GM21723 (cell line): ENCODE measurements at regions not wholly inside any gene's neighbourhood (a gene's known extent, or its start where the extent isn't known, plus 50 kb on each side); places are given as distances from the start of the nearest gene placed in this dataset.

Experiments used
- ATAC-seq: cut with Tn5 transposase; IDR thresholded peaks from one replicate; pipeline ENCODE4 v1.9.1; 2021; ENCODE audit warnings: mild to moderate bottlenecking, moderate library complexity; ENCODE audit not compliant: unreplicated experiment

DNA sequence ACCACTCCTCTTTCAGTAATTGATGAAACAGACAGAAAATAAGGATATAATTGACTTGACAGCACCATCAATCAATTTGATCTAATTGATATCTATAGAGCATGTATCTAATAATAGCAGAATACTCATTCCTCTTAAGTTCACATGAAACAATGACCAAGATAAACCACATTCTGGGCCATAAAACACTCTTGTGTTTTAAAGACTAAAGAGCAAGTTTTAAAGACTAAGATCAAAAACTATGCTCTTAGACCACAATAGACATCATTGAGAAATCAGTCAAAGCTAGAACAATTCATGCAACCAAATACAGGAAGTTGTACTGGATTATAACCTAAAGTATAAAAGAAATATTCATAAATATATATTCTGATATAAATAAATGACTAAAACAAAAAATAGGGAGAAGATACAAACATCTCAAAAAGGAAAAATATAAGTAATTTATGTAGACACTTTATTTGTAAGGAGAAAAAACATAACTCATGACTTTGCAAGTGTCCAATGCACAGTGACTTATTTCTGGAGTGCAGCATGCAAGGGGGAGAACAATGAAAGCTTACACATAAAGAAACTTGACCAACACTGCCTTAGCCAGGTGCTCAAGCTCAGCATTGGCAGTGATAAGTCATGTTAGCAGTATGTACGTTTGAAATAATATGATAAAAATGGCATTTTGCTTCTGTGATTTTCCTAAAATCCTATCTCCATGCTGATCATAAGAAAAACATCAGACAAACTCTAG, 312.7 kb upstream of the IGFBP3 start:
- no peak for ATAC-seq

DNA sequence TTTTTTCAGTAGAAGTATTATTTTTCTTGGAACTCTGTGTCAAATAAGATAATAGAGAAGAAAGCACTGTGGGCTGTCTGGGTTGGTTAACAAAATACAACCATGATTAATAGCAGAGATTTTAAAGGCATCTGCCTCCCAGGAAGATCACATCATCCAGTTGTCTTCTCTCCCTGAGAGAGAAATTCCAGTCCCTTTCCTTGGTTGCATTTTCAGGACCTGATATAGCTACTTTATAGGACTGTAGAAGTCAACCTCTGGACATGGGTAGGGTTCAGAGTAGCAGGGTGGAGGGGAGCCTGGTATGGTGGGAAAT, 309.9 kb upstream of the IGFBP3 start:
- no peak for ATAC-seq

DNA sequence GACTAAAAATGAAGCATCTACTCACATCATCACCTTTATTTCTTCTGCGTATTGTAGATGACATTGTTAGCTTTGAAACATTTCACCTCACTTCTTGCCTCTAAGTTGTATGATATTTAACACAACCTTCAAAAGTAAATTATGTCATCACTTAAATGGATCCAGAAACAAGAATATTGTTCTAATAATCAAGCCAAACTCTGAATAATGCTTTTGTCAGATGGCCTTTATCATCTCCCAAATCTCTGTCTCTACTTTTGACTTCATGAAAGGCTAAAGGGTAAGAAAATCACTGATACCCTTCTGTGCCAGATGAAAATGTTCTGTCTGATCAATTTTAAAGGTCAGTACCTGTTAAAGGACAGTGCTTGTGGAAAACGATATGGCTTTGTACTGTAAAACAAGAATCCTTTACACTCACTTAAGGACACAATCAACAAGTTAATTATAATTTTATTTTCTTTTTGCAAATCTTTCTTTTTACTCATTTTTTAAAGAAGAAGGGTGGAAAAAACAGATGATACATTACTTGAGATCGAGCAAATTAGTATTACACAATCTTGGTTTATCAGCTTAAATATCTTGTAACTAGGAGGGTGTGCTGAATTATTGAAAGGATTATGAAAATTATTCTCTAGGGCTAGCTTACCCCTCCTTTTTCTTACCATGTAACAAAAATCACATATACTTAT, 309.4 kb upstream of the IGFBP3 start:
- no peak for ATAC-seq

DNA sequence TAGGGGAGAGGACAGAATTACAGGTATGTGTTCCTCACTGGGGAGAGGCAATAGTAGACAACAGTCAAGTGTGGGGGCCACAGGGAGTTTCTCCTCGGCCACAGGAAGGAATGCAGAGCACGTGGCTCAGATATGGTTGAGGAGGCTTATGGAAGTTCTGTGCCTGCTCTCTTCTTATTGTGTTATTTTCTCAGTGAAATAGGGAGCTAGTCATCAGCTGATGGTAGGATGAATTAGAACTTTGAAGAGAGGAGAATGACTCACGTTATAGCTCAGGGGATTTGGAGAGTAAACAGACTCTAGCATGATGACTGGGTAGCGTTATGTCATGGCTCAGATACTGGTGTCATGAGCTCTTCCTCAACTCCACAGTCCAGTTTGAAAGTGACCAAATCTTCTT, 308.3 kb upstream of the IGFBP3 start:
- ATAC-seq = no peak

DNA sequence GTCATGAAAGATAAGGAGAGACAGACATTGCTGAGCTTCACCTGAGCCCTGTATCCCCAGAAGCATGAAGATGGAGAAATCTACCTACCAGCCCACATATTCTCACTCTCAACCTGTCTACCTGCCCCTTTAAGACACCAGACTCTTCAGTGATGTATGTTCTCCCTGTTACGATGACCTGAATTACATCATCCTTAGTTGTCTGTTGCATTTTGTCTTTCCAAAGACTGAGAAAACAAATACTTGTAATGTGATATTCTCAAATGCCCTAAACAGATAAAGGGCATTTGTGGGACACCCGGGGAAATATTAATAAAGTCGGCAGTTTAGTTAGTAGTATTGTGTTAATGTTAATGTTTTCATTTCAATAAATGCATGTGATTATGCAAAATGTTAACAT, 305.8 kb upstream of the IGFBP3 start:
- ATAC-seq = no peak

DNA sequence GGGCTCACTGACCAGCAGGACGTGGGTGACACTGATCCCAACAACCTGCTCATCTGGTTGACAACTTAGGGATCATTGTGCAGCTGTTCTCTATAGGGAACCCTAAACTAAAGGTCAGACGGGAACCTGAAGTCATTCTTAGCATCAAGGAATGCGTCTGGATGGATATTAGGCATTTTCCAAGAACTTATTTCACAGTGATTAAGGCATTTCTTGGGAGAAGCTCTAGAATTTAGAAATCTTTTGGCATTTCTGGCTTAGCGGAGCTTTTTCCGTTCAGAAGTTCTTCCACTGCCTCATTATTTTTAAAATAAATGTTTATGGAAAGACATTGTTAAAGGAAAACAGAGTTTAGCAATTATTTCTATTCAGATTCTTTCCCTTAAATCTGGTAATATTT, 303.3 kb upstream of the IGFBP3 start:
- no peak for ATAC-seq

DNA sequence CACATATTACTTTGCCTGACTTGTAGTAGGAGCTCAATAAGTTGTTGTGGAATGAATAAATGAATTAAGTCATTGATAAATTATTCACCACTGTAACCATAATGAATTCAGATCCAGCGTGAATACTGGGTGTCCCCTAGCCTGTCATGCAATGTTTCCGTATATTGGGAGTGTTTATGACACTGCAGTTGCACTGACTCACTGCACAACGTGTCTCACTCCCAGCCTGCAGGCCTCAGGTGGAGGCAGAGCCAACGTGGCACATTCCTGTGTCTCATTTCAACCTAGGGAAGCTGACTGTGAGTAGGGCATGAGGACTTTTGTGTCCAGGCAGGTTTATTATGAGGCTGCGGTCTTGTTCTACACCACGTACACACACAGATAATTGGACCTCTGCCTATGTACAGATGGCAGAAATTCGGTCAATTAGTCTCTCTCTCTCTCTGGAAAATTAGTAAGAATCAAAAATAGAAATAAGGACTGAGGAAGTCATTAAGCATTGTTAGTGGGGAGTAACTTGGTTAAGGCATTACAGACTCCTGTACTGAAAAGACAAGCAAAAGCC, 299.1 kb upstream of the IGFBP3 start:
- ATAC-seq = no peak

DNA sequence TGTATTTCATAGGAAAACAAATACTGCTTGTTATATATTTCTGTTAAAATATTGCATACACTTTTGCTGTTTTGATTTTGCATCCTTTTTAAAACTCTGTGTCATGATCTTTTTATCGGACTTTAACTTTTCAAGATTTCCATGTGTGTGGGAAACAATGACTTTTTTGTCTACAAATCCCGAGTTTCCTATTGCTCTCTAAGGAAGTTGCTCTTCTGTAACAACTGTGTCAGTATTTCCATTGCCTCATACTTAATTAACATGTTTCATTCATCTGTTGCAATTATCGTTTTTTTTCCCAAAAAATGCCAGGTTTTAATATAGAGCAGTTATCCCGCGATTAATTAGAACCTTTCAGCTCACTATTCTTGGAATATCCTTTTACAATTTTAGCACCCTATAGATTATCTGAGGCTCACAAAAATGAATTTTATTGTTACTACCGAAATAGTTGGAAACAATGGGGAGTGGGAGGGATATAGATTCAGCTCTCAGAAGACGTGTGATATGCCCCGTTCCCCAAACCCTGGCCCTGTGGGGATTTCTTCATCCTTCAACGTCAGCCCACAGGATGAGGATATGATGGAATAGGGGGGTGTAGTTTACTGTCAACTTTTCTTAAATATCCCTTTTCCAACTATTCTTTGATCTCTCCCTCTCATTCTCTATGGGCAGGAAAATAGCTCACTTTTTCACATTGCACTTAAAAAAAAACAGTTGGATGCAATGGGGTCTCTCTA, 297.6 kb upstream of the IGFBP3 start:
- no peak for ATAC-seq

DNA sequence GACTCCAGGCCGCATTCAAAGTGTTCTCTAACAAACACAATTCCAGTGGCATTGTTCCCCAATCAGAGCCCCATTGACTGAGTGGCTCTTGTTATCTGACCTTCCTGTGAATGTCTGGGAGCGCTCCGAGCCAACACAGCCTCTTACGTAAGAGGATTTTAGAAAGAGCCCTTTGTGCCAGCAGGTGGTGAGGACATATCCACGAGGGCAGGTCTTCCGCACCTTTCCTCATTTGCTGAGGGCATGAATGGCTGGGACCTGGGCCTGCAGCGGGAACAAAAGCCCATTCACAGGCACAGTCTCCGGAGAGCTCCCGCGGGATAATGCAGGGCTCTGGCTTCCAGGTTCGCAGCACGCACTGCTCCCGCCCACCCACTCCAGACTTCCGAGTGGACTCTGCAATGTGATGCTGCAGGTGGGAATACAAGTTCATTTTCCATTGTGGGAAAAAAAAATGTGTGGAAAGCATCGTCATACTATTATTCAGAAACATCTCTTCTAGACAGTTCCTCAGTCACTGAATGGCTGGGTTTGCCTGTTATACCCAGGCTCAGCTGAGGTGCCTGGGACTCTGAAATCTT, 295.0 kb upstream of the IGFBP3 start:
- no peak for ATAC-seq

DNA sequence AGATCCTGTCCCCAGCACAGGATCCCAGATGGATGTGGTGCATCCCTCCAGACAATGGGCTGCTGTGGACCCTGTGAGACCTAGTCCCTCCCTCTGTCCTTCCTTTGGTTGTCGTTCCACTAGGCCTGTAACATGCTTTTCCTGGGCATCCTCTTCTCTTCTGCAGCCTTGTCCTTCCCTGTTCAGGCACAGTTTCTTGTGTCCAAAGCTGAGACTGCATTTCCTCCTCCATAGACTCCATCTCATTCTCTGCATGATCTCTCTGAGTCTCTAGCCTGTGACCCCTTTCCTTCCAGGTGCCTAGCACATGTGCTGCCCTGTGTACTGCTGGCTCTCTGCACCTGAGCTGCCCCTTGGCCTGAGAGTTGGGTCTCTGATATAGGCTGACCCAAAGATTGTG, 293.5 kb upstream of the IGFBP3 start:
- ATAC-seq = no peak

DNA sequence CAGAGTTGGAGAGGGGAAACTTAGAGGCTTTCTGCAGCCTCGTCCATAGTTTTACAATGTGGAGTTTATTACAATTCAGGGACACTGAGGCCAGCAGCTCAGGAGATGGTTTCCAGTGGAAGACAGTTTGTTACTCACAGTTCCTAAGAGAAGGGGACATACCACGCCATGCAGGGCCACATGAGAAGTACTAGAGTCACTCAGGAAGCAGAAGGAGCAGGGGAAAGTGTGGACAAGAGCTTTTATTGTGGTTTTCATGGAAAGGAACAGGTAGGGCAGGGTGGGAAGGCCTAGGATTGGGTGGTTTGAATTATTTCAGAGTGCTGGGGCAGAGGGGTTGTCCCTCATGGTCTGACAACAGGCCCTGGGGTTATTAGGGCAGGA, 292.1 kb upstream of the IGFBP3 start:
- no peak for ATAC-seq

DNA sequence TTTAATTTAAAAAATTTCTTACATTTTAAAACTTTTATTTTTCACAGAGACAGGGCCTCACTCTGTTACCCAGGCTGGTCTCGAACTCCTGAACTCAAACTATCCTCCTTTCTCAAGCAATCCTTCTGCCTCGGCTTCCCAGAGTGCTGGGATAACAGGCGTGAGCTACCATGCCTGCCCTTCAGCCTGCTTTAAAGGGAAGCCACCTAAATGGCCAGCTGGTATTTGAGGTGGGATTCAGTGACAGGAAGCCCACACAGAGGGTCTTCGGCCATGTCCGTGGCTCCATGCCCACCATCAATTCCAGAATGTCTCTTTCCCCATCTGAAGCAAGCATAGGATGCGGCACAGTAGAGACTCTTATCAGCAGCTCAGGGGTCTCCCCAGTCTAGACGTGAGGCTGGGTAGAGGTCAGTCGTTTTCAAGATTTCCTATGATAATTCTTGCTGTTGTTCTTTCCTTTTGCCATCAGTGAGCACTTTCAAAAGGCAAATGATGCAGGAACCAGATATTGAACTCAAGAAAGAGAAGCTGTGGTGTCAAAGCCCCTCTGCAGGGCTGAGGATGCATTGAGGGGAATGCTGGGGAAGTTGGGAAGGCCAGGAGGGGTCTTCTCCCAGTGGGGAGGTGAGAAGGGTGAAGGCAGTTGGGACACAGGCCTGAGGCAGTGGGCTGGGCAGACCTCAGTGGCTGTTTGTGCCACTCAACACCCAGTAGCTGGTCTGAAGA, 291.5 kb upstream of the IGFBP3 start:
- no peak for ATAC-seq

DNA sequence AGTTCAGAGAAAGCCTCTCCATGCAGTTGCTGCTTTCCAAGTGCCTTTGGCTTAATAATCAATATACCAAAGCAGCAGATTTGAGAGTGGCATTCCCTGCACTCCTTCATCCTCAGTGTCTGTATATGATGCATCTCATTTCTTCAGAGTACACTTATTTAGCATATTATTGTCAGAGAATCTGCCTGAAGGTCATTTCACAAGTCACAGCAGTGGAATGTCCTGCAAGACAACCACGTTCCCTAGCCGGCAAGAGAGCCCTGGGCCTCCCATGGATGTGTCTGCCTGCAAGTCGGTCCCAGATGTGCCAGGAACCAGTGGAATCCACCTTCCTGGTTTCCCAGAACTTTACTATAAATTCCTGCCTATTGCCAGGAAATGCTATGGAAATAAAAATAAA, 289.4 kb upstream of the IGFBP3 start:
- ATAC-seq = no peak

DNA sequence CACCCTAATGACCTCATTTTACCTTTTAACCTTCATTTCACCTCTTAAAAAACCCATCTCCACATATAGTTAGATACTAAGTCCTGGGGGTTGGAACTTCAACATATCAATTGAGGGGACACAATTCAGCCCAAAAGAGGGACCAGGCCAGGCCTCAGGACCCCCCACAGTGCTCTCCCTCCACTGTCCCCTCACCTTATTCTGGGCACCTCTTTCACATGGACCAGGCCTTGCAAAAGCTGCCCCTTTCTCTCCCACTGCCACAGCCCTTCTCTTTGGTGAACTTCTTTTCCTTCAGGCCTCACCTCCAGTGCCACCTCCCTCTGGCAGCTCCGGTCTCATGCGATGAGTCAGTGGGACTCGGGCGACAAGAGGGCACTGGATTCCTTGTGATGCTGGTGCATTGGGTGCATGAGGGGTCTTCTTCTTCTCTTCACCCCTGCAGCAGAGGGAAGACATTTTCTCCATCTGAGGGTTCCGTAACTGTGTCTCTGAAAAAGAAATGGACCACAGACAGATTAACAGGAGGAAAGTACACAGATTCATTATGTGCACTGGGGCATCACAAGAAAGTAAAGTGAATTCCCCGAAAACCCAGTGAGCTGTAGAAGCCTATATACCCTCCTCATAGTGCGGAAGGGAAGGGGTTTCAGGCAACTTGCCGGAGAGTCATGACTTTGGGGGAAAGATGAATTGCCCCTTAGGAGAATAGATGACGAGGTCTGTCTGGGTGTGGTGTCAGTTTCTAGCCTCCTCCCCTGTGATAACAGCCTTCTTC, 288.7 kb upstream of the IGFBP3 start:
- no peak for ATAC-seq

DNA sequence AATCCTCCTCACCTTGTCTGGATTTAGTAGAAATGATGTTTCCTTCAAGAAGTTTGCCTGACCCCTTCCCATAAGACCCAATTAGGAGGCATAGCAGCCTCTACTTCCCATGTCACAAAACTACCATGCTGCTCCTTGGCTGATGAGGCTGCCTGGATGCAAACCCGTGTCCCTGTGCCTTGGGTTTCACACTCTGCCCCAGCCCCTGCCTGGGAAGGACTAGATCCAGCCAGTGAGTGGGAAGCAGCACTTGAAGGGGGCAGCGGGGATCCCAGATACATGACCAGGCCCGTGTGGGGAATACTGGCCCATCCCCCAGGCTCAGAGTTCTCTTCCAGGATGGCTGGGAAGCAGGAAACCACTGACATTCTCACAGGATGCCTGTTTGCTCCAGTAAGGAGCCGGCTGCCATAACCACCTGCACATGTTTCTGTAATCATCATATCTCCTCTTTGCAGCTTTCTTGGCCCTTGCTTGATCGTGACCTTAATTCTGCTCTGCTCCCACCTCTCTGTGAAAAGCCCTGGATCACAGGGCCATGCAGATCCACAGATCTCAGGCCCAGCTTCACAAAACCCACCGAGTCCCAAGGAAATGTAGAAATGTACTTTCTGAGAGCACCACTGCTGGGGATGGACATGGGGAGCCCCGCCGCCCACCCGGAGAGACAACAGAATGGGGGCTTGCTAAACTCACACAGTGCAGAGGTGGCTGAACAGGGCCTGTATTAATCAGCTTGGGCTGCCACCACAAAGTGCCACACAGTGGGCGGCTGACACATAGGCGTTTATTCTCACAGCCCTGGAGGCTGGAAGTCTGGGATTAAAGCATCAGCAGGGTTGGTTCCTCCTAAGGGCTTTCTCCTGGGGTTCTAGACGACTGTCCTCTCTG, 287.8 kb upstream of the IGFBP3 start:
- ATAC-seq = no peak

DNA sequence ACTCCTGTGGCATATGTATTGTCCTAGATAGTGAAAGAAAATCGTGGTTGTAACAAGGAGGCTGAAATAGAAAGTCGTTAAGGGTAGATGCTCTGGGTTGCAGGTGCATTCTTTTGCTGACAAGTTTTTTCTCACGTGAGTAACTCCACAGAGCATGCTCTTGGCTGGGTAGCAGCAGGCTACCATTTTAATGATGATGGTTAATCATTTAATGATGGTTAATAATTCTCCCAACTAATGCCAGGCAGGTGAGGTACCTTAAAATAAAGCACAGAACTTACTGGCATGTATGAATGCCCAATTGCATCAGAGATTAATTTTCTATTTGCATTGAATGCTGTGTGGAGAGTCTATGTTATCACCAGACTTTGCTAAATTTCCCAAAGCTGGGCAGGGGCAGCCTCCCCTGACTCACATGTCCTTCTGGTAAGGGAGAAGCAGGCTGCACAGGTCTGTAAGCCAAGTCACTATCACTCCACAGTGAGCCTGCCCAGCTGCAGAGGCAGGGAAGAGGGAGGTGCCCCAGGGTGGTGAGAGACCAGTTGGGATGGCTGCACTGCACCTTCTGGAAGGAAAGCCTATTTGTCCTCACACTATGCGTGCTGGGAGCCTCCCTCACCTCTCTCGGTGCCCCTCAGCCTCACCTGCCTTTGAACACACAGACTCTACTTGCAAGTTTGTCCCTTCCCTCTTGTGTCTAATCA, 287.0 kb upstream of the IGFBP3 start:
- no peak for ATAC-seq

DNA sequence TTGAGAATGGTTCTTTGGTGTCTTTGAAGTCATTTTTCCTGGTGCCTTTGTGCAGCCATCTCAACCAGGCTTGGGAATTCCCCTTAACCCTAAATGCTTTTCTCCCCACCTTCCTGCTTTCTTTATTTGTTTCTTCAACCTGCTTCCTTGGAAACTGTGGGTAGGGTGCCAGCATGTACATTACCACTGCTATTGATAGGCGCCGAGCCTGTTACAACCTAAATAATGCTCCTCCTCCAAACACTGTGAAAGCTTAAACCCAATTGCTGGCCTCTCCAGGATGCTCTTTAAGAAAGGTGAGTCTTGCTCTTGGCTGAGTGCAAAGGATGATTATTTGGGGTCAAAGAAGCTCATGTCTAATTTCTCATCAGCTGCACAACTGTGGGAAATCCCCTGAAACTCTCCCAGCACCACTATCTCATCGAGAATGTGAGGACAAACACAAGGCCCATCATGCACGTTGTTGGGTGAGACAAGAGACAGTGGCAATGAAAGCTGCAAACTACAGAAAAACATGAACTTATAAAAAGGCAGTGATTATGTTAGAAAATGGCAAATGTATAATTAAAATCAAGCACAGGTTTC, 285.5 kb upstream of the IGFBP3 start:
- ATAC-seq = no peak

DNA sequence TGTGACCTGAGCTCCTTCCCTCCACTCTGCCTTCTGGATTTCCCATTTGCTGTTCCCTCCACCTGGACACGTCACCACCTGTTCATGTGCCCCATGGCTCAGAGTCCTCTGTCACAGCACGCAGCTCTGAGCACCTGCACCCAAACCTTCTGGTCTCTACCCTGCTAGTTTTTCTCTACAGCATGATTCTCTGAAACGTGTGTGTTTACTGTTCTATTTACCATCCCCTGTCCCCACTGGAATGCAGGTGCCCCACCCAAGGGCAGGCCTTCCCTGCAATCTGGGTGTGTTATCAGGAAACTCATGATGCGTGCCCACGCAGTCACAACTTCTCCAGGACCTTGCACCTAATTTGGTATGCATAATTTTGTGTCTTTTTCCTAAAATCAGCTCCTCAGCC, 284.4 kb upstream of the IGFBP3 start:
- ATAC-seq = no peak
